GM23248 (cell line): ENCODE measurements at regions not wholly inside any gene's neighbourhood (a gene's known extent, or its start where the extent isn't known, plus 50 kb on each side); places are given as distances from the start of the nearest gene placed in this dataset.

Experiments used
- DNase-seq: peaks from one replicate; pipeline ENCODE4 v3.0.0-alpha.2; 2015
- H2AFZ ChIP-seq: fragments of 200-600 bp; sonication (generic); 2 replicates; pipeline ENCODE4 v1.6.1; 2016; ENCODE audit warnings: antibody characterized with exemption
- H3F3A ChIP-seq: fragments of 200-600 bp; sonication (generic); 2 replicates; pipeline ENCODE4 v1.6.1; 2016; ENCODE audit warnings: mild to moderate bottlenecking, antibody characterized with exemption, mixed run types; ENCODE audit not compliant: insufficient read depth
- H3K27ac ChIP-seq: fragments of 200-600 bp; sonication (generic); 2 replicates; pipeline ENCODE4 v1.5.1; 2016; ENCODE audit warnings: mild to moderate bottlenecking
- H3K27me3 ChIP-seq: fragments of 200-600 bp; sonication (generic); replicated peaks from 2 replicates; pipeline ENCODE4 v1.6.1; 2016; ENCODE audit warnings: mild to moderate bottlenecking; ENCODE audit not compliant: insufficient read depth
- H3K36me3 ChIP-seq: fragments of 200-600 bp; sonication (generic); 2 replicates; pipeline ENCODE4 v1.6.1; 2016; ENCODE audit warnings: low read depth, mild to moderate bottlenecking
- H3K4me1 ChIP-seq: fragments of 200-600 bp; sonication (generic); 2 replicates; pipeline ENCODE4 v1.6.1; 2016; ENCODE audit warnings: mild to moderate bottlenecking; ENCODE audit not compliant: insufficient read depth
- H3K4me2 ChIP-seq: fragments of 200-600 bp; sonication (generic); one replicate; pipeline ENCODE4 v1.6.1; 2016; ENCODE audit warnings: mild to moderate bottlenecking; ENCODE audit not compliant: unreplicated experiment
- H3K4me3 ChIP-seq: fragments of 200-600 bp; sonication (generic); 2 replicates; pipeline ENCODE4 v1.5.1; 2016; ENCODE audit warnings: mild to moderate bottlenecking
- H3K79me2 ChIP-seq: fragments of 200-600 bp; sonication (generic); 2 replicates; pipeline ENCODE4 v1.6.1; 2016; ENCODE audit warnings: mild to moderate bottlenecking; ENCODE audit not compliant: insufficient read depth
- H3K9ac ChIP-seq: fragments of 200-600 bp; sonication (generic); 2 replicates; pipeline ENCODE4 v1.6.1; 2016; ENCODE audit warnings: mild to moderate bottlenecking
- H3K9me2 ChIP-seq: fragments of 200-600 bp; sonication (generic); 2 replicates; pipeline ENCODE4 v1.6.1; 2016; ENCODE audit warnings: mixed run types, mild to moderate bottlenecking, moderate library complexity; ENCODE audit not compliant: insufficient read depth
- H3K9me3 ChIP-seq: fragments of 200-600 bp; sonication (generic); one replicate; pipeline ENCODE4 v1.6.1; 2017; ENCODE audit warnings: low read depth
- H4K20me1 ChIP-seq: fragments of 200-600 bp; sonication (generic); 2 replicates; pipeline ENCODE4 v1.6.0; 2016; ENCODE audit not compliant: insufficient read depth
- EZH2 ChIP-seq: fragments of 200-600 bp; sonication (generic); IDR thresholded peaks from 2 replicates; pipeline ENCODE4 v1.6.1; 2018; ENCODE audit warnings: antibody characterized with exemption, mild to moderate bottlenecking; ENCODE audit not compliant: insufficient read depth, poor library complexity, severe bottlenecking
- EZH2phosphoT487 ChIP-seq: fragments of 200-600 bp; sonication (generic); IDR thresholded peaks from 2 replicates; pipeline ENCODE4 v1.6.1; 2018; ENCODE audit warnings: antibody characterized with exemption, moderate library complexity, mild to moderate bottlenecking, low read depth; ENCODE audit not compliant: insufficient read depth
- WGBS, 2 experiments: methylation state at CpG; one replicate each; pipeline ENCODE4 v1.1.6; 2015 to 2017; ENCODE audit warnings: low lambda C conversion rate in 2 of 2, low coverage in 1 of 2; ENCODE audit errors: missing lambda C conversion rate in 2 of 2; 5-methylcytosine and 5-hydroxymethylcytosine counted together
- in situ Hi-C: fragments of 300-500 bp; cut with MboI; formaldehyde crosslinking; loops from 2 replicates; pipeline ENCODE4 v1.15.0; 2020

GRCh38 chr2:239582476-239582875, 181.7 kb upstream of the HDAC4 start:
- Histone ChIP-seq H3K9me3 (no peaks in the 10 kb centered on the region), H3K27ac (no peak overlapping the region), H3K4me2 (no peak overlapping the region), H2AFZ (no peak overlapping the region), H3K9ac (no peak overlapping the region), H3K4me3 (no peak overlapping the region), H3K79me2 (no peaks in the 10 kb centered on the region), H4K20me1 (no peaks in the 10 kb centered on the region), H3K9me2 (no peaks in the 10 kb centered on the region), H3K27me3 (no peaks in the 10 kb centered on the region; the same call in 1 of the 2 replicates), H3K36me3 (no peaks in the 10 kb centered on the region), H3K4me1 (no peaks in the 10 kb centered on the region), H3F3A (no peaks in the 10 kb centered on the region)
- in situ Hi-C loops = no loop called here
- no peak for DNase-seq
- no peak for TF ChIP-seq EZH2phosphoT487
- no peak for TF ChIP-seq EZH2
- WGBS, 2 experiments = 61 to 65% methylated on average over 6 of the region's 6 CpGs

GRCh38 chr2:239581352-239581901, 180.6 kb upstream of the HDAC4 start:
- Histone ChIP-seq H3K4me2 (no peak overlapping the region), H2AFZ (no peak overlapping the region), H3K36me3 (no peaks in the 10 kb centered on the region), H4K20me1 (no peaks in the 10 kb centered on the region), H3K4me1 (no peaks in the 10 kb centered on the region), H3K4me3 (no peak overlapping the region), H3F3A (no peaks in the 10 kb centered on the region), H3K27ac (no peak overlapping the region), H3K79me2 (no peaks in the 10 kb centered on the region), H3K9me3 (no peaks in the 10 kb centered on the region), H3K9me2 (no peaks in the 10 kb centered on the region), H3K27me3 (no peaks in the 10 kb centered on the region; the same call in 1 of the 2 replicates), H3K9ac (no peak overlapping the region)
- WGBS, 2 experiments = 63% methylated on average over 21 of the region's 21 CpGs
- TF ChIP-seq EZH2 (no peak), EZH2phosphoT487 (no peak)
- no peak for DNase-seq
- in situ Hi-C loops = no loop called here

DNA sequence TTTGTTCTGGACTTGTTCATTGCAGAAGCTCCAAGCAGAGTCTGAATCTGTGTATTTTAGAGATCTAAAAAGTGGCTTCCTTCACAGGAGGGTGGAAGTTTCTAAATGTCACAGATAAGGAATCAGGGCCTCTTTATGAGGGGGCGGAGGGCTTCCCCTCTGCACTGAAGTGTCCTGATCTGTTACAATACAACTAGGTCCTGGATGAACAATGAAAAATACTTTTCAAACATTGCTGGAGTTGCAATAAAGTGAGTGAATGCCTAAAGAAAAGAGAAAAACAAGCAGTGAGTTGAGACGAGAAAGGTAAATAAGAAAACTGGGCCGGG, 179.3 kb upstream of the HDAC4 start:
- no peaks in the 10 kb centered on the region for H3K9me3 ChIP-seq

DNA sequence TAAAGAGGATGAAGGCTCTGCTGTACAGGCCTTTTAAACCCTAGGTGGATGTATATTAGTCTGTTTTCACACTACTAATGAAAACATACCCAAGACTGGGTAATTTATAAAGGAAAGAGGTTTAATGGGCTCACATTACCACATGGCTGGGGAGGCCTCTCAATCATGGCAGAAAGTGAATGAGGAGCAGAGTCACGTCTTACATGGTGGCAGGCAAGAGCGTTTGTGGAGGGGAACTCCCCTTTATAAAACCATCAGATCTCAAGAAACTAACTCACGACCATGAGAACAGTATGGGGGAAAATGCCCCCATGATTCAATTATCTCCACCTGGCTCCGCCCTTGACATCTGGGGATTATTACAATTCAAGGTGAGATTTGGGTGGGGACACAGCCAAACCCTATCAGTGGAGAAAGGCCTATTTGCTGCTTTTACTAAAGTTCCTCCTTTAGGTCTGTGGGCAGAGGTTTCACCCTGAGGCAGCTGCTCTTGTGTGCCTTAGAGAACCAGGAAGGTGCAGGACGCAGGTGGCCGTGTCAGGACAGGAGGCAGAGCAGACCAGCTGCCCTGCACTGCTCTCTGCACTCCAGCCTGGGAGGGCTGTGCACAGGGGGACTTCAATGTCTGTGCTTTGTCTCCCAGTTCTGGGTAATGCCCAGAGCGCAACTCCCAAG, 178.8 kb upstream of the HDAC4 start:
- no peaks in the 10 kb centered on the region; the same call in 1 of the 2 replicates for H3K27me3 ChIP-seq
- WGBS, 2 experiments = 48 to 59% methylated on average over 7 of the region's 7 CpGs
- no peak overlapping the region for H3K4me2 ChIP-seq

More for the DNA sequence above, 179.3 kb upstream of the HDAC4 start:
- H3K27ac ChIP-seq = no peak overlapping the region
- H3K36me3 ChIP-seq = no peaks in the 10 kb centered on the region
- no peak for DNase-seq
- no peaks in the 10 kb centered on the region for H3K79me2 ChIP-seq
- H3F3A ChIP-seq = no peaks in the 10 kb centered on the region
- TF ChIP-seq EZH2phosphoT487 (no peak), EZH2 (no peak)
- no peaks in the 10 kb centered on the region for H4K20me1 ChIP-seq
- H3K4me2 ChIP-seq = no peak overlapping the region
- no peaks in the 10 kb centered on the region; the same call in 1 of the 2 replicates for H3K27me3 ChIP-seq
- no peaks in the 10 kb centered on the region for H3K4me1 ChIP-seq
- no peak overlapping the region for H3K9ac ChIP-seq
- no peak overlapping the region for H3K4me3 ChIP-seq
- no peaks in the 10 kb centered on the region for H3K9me2 ChIP-seq
- in situ Hi-C loops = no loop called here
- WGBS, 2 experiments = 71 to 72% methylated on average over 3 of the region's 3 CpGs
- H2AFZ ChIP-seq = no peak overlapping the region

More for the DNA sequence above, 178.8 kb upstream of the HDAC4 start:
- Histone ChIP-seq H3K27ac (no peak overlapping the region), H3K9me3 (no peaks in the 10 kb centered on the region), H4K20me1 (no peaks in the 10 kb centered on the region), H3K79me2 (no peaks in the 10 kb centered on the region), H2AFZ (no peak overlapping the region), H3F3A (no peaks in the 10 kb centered on the region), H3K36me3 (no peaks in the 10 kb centered on the region), H3K4me3 (no peak overlapping the region), H3K4me1 (no peaks in the 10 kb centered on the region), H3K9ac (no peak overlapping the region), H3K9me2 (no peaks in the 10 kb centered on the region)
- DNase-seq = no peak
- in situ Hi-C loops = no loop called here
- no peak for TF ChIP-seq EZH2phosphoT487
- TF ChIP-seq EZH2 = no peak
